HG03521 (cell line): ENCODE measurements at regions not wholly inside any gene's neighbourhood (a gene's known extent, or its start where the extent isn't known, plus 50 kb on each side); places are given as distances from the start of the nearest gene placed in this dataset.

Experiments used
- ATAC-seq: cut with Tn5 transposase; IDR thresholded peaks from one replicate; pipeline ENCODE4 v1.9.1; 2021; ENCODE audit warnings: mild to moderate bottlenecking, moderate library complexity; ENCODE audit not compliant: unreplicated experiment

DNA sequence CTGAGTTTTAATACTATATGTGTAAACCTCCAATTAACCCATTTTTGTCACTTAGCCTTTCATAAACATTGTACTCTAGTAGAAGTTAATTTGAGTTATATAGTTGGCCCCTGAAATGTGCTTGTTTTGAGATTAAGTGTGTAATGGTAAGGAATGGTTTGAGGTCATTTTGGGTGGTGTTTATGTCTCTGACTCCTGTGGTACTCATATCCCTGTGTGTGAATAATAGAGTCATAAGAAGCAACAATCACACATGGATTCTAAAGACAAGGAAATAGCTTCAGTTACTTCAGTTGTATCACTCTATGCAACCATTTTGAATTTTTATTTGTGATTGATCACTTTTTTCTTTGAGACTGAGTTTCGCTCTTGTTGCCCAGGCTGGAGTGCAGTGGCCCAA is 408.5 kb downstream of the MFSD1 start:
- no peak for ATAC-seq

DNA sequence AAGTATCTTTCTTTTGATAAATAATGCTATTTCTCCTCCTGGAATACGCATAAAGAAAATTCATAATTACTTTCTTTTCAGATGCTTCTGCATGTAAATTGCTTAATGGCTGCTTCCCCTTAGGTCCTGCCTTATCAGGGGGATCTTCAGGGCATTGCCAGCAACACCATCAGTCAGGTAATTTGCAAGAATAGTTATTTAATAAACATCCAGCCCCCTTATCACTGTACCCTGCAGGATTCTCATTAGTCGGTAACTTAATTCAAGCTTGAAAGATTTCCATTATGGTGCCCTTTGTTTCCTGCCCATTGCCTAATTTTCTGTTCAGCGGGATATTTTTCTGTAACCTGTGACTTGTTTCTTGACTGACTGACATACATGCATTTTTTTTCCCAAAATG is 414.5 kb downstream of the MFSD1 start:
- ATAC-seq: no peak

- no peak for ATAC-seq
These were observed 417.4 kb downstream of the MFSD1 start for GRCh38 chr3:159219231-159219630.

GRCh38 chr3:159221335-159221734 is 419.5 kb downstream of the MFSD1 start:
- ATAC-seq: no peak

GRCh38 chr3:159229116-159229680 is 427.3 kb downstream of the MFSD1 start:
- ATAC-seq: no peak

DNA sequence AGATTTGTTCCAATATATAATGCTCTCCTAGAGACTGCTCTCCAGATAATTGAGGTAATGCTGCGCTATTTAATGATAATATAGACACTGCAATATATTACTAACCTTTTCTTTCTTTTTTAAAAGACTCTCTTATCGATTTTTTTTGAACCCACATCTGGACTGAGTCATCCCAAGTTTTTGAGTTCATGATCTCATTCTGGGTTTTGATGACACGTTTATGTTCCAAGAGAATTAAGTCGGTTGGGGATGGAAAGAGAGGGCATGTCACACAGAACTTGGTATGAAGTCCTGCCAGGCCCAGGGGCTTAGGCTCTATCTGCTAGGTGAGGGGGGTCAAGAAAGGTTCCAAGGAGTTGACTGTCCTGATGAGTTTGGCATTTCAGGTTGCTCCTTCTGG is 431.1 kb downstream of the MFSD1 start:
- ATAC-seq: no peak

DNA sequence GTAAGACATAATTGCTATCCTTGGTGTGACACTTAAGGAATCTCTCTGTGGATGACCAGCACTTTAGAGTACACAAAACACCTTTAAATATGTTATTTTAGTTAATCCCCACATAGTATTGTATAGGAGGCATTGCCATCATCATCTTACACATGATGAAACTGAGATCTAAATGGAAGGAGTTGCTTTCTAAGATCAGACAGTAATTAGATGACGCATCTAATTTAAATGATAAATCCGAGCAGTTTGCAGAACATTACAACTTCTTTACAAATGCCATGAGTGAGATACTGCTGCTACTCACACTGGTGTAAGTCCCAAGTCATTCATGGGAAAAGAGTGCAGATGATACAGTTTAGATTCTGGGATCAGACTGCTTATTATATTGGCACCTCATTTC is 431.9 kb downstream of the MFSD1 start:
- ATAC-seq: no peak

DNA sequence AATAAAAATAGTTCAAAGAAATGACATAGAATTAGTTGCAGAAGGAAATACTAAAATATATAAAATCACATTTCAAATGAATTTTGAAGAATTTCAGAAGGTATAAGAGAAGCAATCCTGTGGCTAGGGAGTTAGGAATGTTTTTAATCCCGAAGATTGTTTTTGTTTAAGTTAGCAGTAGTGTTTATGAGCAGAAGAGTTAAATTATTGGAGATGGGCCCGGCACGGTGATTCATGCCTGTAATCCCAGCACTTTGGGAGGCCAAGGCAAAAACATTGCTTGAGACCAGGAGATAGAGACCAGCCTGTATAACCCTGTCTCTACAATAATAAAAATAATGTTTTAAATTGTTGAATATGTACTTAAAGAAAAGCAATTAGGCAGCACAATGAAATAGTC is 432.5 kb downstream of the MFSD1 start:
- ATAC-seq: no peak

GRCh38 chr3:159236321-159236720 is 434.5 kb downstream of the MFSD1 start:
- no peak for ATAC-seq

DNA sequence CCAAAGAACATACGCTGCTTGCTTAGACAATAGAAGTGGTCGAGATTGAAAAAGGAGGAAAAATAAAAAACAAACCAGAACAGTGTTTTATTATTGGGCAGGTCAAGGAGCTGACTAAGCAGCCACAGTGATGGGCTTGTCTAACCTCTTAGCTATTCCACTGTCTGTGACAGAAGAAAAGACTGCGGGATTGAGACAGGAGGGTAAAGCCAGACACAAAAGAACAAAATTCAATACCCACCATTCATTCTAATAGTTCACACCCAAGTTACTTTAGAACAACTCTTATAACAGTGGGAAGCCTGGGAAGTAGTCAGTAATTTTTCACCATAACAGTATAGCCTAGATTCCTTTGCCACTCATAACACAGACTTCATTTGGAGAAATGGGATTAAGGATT is 435.4 kb downstream of the MFSD1 start:
- ATAC-seq: no peak

DNA sequence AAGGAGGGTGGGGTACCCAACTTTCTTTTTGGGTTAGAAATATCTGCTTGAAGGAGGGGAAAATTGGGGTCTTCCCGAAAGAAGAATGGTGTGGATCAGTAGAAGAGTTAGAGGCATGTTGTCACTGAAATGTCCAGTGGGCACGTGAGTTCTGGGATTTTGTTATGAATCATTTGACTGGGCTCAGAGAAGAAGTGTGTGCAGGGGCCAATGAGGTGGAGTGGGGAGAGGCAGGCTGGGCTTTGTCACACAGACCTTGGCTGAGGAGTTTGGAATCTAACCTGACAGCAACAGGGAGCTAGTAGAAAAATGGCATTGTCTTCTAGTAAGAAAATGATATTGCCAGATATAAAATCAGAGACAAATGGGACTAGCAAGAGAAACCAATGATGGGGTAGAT is 436.8 kb downstream of the MFSD1 start:
- ATAC-seq: no peak

- ATAC-seq: no peak
These were observed 437.2 kb downstream of the MFSD1 start for GRCh38 chr3:159239059-159239458.

- ATAC-seq: no peak
These were observed 443.1 kb downstream of the MFSD1 start for GRCh38 chr3:159244933-159245332.

- no peak for ATAC-seq
These were observed 444.0 kb downstream of the MFSD1 start for GRCh38 chr3:159245871-159246270.

GRCh38 chr3:159246385-159246784 is 444.5 kb downstream of the MFSD1 start:
- no peak for ATAC-seq

- no peak for ATAC-seq
These were observed 447.8 kb downstream of the MFSD1 start for GRCh38 chr3:159249472-159250174.

GRCh38 chr3:159250961-159251360 is 449.1 kb downstream of the MFSD1 start:
- ATAC-seq: no peak

DNA sequence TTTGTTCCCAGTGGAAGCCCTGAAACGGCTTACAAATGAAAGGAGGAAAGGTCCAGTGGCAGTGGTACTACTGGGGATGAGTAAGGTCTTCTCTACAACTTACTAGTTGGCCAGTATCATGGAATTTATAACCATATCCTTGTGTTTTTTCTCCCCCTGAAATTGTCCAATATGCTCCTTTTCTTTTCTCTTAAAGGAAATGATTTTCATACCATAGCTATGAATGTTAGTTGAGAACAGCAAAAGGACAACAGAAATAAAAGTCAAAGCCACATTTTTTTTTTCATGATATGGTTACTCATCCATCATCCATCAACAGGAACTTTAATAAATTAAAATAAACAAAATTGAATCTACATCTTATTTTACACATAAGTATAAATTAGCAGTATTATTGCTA is 450.4 kb downstream of the MFSD1 start:
- ATAC-seq: no peak

- no peak for ATAC-seq
These were observed 451.0 kb downstream of the MFSD1 start for GRCh38 chr3:159252772-159253384.

- no peak for ATAC-seq
These were observed 452.0 kb downstream of the MFSD1 start for GRCh38 chr3:159253860-159254259.

DNA sequence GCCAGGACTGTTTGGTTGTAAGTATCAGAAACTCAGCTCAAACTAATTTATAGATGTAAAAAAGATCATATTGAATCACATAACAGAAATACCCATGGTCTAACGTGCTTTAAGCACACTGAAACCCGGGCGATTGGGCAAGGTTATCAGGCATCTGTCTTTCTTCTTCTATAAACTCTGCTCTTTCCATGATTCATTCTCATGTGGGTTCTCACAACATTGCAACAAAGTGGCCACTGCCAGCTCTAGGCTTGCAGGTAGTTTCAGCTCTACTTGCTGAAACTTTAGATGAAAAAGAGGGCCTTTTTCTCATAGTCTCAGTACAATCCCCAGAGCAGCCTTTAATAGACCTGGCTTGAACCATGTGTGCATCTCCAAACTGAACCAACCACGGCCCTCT is 456.1 kb downstream of the MFSD1 start:
- no peak for ATAC-seq

DNA sequence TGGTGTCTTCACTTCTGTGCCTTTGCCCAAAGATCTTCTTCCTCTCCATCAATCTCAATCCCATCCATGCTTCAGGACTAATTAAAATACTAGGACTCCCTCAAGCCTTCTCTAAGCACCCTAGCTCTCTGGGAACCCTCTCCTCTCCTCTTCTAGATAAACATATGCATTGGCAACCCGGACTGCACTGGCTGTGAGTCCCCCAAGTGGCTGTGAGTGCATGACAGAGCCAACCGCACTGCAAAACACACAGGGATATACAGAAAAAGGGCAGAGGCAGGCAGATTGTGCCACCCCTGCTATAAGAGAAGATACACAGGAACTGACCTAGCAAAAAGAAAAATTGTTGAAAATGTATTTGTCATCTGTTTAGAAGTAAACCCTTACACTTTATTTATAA is 457.1 kb downstream of the MFSD1 start:
- ATAC-seq: no peak
